GM23338 (cell line): ENCODE measurements at regions not wholly inside any gene's neighbourhood (a gene's known extent, or its start where the extent isn't known, plus 50 kb on each side); places are given as distances from the start of the nearest gene placed in this dataset.

Experiments
- ATAC-seq: fragments of 200-7000 bp; cut with Tn5 transposase; 3 replicates; pipeline ENCODE4 v1.9.1; 2020
- DNase-seq: peaks from one replicate; pipeline ENCODE4 v3.0.0-alpha.2; 2015; ENCODE audit warnings: low spot score
- H2AFZ ChIP-seq: fragments of 200-600 bp; sonication (generic); 2 replicates; pipeline ENCODE4 v1.8.0; 2016; ENCODE audit warnings: antibody characterized with exemption, mild to moderate bottlenecking, moderate library complexity
- H3F3A ChIP-seq: fragments of 200-600 bp; sonication (generic); replicated peaks from 2 replicates; pipeline ENCODE4 v1.8.0; 2017; ENCODE audit warnings: antibody characterized with exemption, mixed run types, low read depth
- H3K27ac ChIP-seq: fragments of 200-600 bp; sonication (generic); 2 replicates; pipeline ENCODE4 v1.6.1; 2016; ENCODE audit warnings: low read depth
- H3K27me3 ChIP-seq: fragments of 200-600 bp; sonication (generic); 2 replicates; pipeline ENCODE4 v1.8.0; 2016; ENCODE audit warnings: mild to moderate bottlenecking, mixed run types, moderate library complexity; ENCODE audit not compliant: insufficient read depth
- H3K36me3 ChIP-seq: fragments of 200-600 bp; sonication (generic); 2 replicates; pipeline ENCODE4 v1.8.0; 2016; ENCODE audit warnings: mild to moderate bottlenecking; ENCODE audit not compliant: insufficient read depth
- H3K4me1 ChIP-seq: fragments of 200-600 bp; sonication (generic); 2 replicates; pipeline ENCODE4 v1.8.0; 2016; ENCODE audit warnings: mild to moderate bottlenecking, moderate library complexity; ENCODE audit not compliant: insufficient read depth
- H3K4me2 ChIP-seq: fragments of 200-600 bp; sonication (generic); 2 replicates; pipeline ENCODE4 v1.7.1; 2017; ENCODE audit warnings: mixed run types
- H3K4me3 ChIP-seq: fragments of 200-600 bp; sonication (generic); 2 replicates; pipeline ENCODE4 v1.6.1; 2016; ENCODE audit warnings: mixed run types
- H3K79me2 ChIP-seq: fragments of 200-600 bp; sonication (generic); replicated peaks from 2 replicates; pipeline ENCODE4 v1.8.0; 2017; ENCODE audit warnings: mild to moderate bottlenecking; ENCODE audit not compliant: insufficient read depth
- H3K9me2 ChIP-seq: fragments of 200-600 bp; sonication (generic); 2 replicates; pipeline ENCODE4 v1.8.0; 2017; ENCODE audit not compliant: insufficient read depth
- H4K20me1 ChIP-seq: fragments of 200-600 bp; sonication (generic); replicated peaks from 2 replicates; pipeline ENCODE4 v1.8.0; 2017; ENCODE audit warnings: mild to moderate bottlenecking; ENCODE audit not compliant: insufficient read depth
- H3K27ac Mint-ChIP-seq: 2 replicates; pipeline ENCODE4 v1.8.0; 2020; ENCODE audit warnings: inconsistent platforms, mild to moderate bottlenecking, moderate library complexity, mixed read lengths
- H3K27me3 Mint-ChIP-seq: 3 replicates; pipeline ENCODE4 v1.8.0; 2022; ENCODE audit warnings: low read depth, mild to moderate bottlenecking, moderate library complexity, mixed read lengths, inconsistent platforms; ENCODE audit not compliant: insufficient read depth, poor library complexity
- H3K36me3 Mint-ChIP-seq: 3 replicates; pipeline ENCODE4 v1.8.0; 2021; ENCODE audit warnings: low read depth, mild to moderate bottlenecking, inconsistent platforms, moderate library complexity, mixed read lengths
- H3K4me1 Mint-ChIP-seq: 3 replicates; pipeline ENCODE4 v1.8.0; 2020; ENCODE audit warnings: mild to moderate bottlenecking, inconsistent platforms, mixed read lengths
- H3K4me3 Mint-ChIP-seq: 3 replicates; pipeline ENCODE4 v1.8.0; 2021; ENCODE audit warnings: moderate library complexity, mild to moderate bottlenecking, inconsistent platforms, mixed read lengths
- H3K9me3 Mint-ChIP-seq: 3 replicates; pipeline ENCODE4 v1.8.0; 2020; ENCODE audit warnings: moderate library complexity, mild to moderate bottlenecking, inconsistent platforms, mixed read lengths
- CREB1 ChIP-seq: fragments of 250-450 bp; sonication (Bioruptor Pico); IDR thresholded peaks from 2 replicates; pipeline ENCODE4 v1.5.0; 2020; ENCODE audit warnings: low read depth, mild to moderate bottlenecking, moderate library complexity
- ETS1 ChIP-seq: IDR thresholded peaks from 2 replicates; pipeline ENCODE4 v1.6.1; 2016; ENCODE audit warnings: antibody characterized with exemption
- EZH2 ChIP-seq: fragments of 200-600 bp; sonication (generic); IDR thresholded peaks from one replicate; pipeline ENCODE4 v1.8.0; 2017; ENCODE audit warnings: antibody characterized with exemption, mild to moderate bottlenecking, low read depth; ENCODE audit not compliant: unreplicated experiment
- EZH2phosphoT487 ChIP-seq: fragments of 200-600 bp; sonication (generic); IDR thresholded peaks from one replicate; pipeline ENCODE4 v1.8.1; 2018; ENCODE audit warnings: antibody characterized with exemption; ENCODE audit not compliant: unreplicated experiment
- JUNB ChIP-seq: IDR thresholded peaks from one replicate; pipeline ENCODE4 v1.6.1; 2016; ENCODE audit warnings: antibody characterized with exemption; ENCODE audit not compliant: unreplicated experiment
- NANOG ChIP-seq: IDR thresholded peaks from 2 replicates; pipeline ENCODE4 v1.6.1; 2016; ENCODE audit warnings: antibody characterized with exemption, borderline replicate concordance
- POLR2AphosphoS5 ChIP-seq: IDR thresholded peaks from 2 replicates; pipeline ENCODE4 v1.6.1; 2016; ENCODE audit warnings: antibody characterized with exemption, low read depth
- REST ChIP-seq: IDR thresholded peaks from one replicate; pipeline ENCODE4 v1.6.1; 2018; ENCODE audit warnings: antibody characterized with exemption; ENCODE audit not compliant: unreplicated experiment
- STAT1 ChIP-seq: IDR thresholded peaks from one replicate; pipeline ENCODE4 v1.6.1; 2016; ENCODE audit warnings: antibody characterized with exemption; ENCODE audit not compliant: unreplicated experiment
- ZNF114 ChIP-seq: fragments of 250-450 bp; sonication (Bioruptor Pico); IDR thresholded peaks from 2 replicates; pipeline ENCODE4 v1.5.0; 2020; ENCODE audit warnings: mild to moderate bottlenecking, moderate library complexity
- ZNF331 ChIP-seq: fragments of 250-450 bp; sonication (Bioruptor Pico); IDR thresholded peaks from 2 replicates; pipeline ENCODE4 v1.5.0; 2020; ENCODE audit warnings: low read depth, mild to moderate bottlenecking, moderate library complexity
- ZNF462 ChIP-seq: fragments of 250-450 bp; sonication (Bioruptor Pico); IDR thresholded peaks from 2 replicates; pipeline ENCODE4 v1.5.0; 2020; ENCODE audit warnings: mild to moderate bottlenecking, moderate library complexity
- TF ChIP-seq, protein P1 (sequence below), 2 experiments: fragments of 200-600 bp in 1 of 2; sonication (generic) in 1 of 2; conservative IDR thresholded peaks; 2 replicates each; pipeline versions ENCODE4 v1.5.1 to v1.6.1; 2016 to 2017; ENCODE audit warnings: antibody characterized with exemption in 2 of 2, low read depth in 2 of 2, mild to moderate bottlenecking in 2 of 2, moderate library complexity in 1 of 2

DNA sequence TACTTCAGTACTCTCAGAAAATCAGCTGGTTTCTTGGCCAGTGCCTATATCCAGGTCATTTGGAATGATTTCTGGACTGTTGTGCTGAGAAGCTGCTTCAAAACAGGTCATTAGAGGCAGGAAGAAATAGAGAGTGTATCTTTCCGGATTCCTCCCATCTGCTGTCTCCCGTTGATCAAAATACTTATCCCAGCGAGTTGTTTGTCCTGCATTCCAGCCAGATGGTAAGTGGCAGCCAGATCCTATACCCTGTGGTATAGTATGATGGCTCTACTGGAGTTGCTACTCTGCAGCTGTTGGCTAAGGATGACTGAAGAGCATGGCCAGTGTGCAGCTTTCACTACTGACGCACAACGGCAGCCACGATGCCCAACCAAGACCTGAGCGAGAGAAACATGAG lies 560.9 kb upstream of the ANO5 start:
- Mint-ChIP-seq H3K36me3 (no peaks in the 10 kb centered on the region), H3K9me3 (no peaks in the 10 kb centered on the region; the same call in 1 of the 3 replicates), H3K27me3 (no peaks in the 10 kb centered on the region), H3K27ac (no peak overlapping the region), H3K4me1 (no peaks in the 10 kb centered on the region; the same call in 2 of the 3 replicates), H3K4me3 (no peak overlapping the region)
- ATAC-seq (no peak), DNase-seq (no peak)
- Histone ChIP-seq H3K4me2 (no peak overlapping the region), H3F3A (no peaks in the 10 kb centered on the region), H3K36me3 (no peaks in the 10 kb centered on the region), H2AFZ (no peak overlapping the region), H3K27me3 (no peaks in the 10 kb centered on the region), H3K4me1 (no peaks in the 10 kb centered on the region), H3K9me2 (peaks cover 8% of the 10 kb centered on the region), H3K79me2 (no peaks in the 10 kb centered on the region), H3K4me3 (no peak overlapping the region), H3K27ac (no peak overlapping the region), H4K20me1 (no peaks in the 10 kb centered on the region)
- no peak for TF ChIP-seq ZNF114 (CRISPR knock-in tag)
- TF ChIP-seq STAT1: no peak
- no peak for TF ChIP-seq CREB1 (CRISPR knock-in tag)
- TF ChIP-seq JUNB: no peak
- TF ChIP-seq, protein P1, sequence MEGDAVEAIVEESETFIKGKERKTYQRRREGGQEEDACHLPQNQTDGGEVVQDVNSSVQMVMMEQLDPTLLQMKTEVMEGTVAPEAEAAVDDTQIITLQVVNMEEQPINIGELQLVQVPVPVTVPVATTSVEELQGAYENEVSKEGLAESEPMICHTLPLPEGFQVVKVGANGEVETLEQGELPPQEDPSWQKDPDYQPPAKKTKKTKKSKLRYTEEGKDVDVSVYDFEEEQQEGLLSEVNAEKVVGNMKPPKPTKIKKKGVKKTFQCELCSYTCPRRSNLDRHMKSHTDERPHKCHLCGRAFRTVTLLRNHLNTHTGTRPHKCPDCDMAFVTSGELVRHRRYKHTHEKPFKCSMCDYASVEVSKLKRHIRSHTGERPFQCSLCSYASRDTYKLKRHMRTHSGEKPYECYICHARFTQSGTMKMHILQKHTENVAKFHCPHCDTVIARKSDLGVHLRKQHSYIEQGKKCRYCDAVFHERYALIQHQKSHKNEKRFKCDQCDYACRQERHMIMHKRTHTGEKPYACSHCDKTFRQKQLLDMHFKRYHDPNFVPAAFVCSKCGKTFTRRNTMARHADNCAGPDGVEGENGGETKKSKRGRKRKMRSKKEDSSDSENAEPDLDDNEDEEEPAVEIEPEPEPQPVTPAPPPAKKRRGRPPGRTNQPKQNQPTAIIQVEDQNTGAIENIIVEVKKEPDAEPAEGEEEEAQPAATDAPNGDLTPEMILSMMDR (conservative IDR thresholded peaks at IDR 0.05; ENCODE audit: low read depth in 2 of 2): no peak
- no peak for TF ChIP-seq EZH2
- TF ChIP-seq ZNF462 (CRISPR knock-in tag): no peak
- no peak for TF ChIP-seq EZH2phosphoT487
- TF ChIP-seq ZNF331: no peak
- no peak for TF ChIP-seq ETS1
- no peak for TF ChIP-seq POLR2AphosphoS5
- TF ChIP-seq REST: no peak
- no peak for TF ChIP-seq NANOG
